Nephron progenitor cell (in vitro differentiated cells): ENCODE measurements at regions not wholly inside any gene's neighbourhood (a gene's known extent, or its start where the extent isn't known, plus 50 kb on each side); places are given as distances from the start of the nearest gene placed in this dataset.

Experiments used
- DNase-seq: peaks from one replicate; pipeline ENCODE4 v3.0.0; 2021
- H3K27ac Mint-ChIP-seq: 2 replicates; pipeline ENCODE4 v1.8.0; 2021; ENCODE audit warnings: mild to moderate bottlenecking, moderate library complexity, mixed read lengths
- H3K27me3 Mint-ChIP-seq: 2 replicates; pipeline ENCODE4 v1.8.0; 2021; ENCODE audit warnings: mild to moderate bottlenecking, low read depth, mixed read lengths; ENCODE audit not compliant: poor library complexity
- H3K36me3 Mint-ChIP-seq: 2 replicates; pipeline ENCODE4 v1.8.0; 2021; ENCODE audit warnings: low read depth, mixed read lengths
- H3K4me1 Mint-ChIP-seq: 2 replicates; pipeline ENCODE4 v1.8.0; 2021; ENCODE audit warnings: mixed read lengths
- H3K4me3 Mint-ChIP-seq: 2 replicates; pipeline ENCODE4 v1.8.0; 2021; ENCODE audit warnings: mild to moderate bottlenecking, moderate library complexity, mixed read lengths
- H3K9me3 Mint-ChIP-seq: 2 replicates; pipeline ENCODE4 v1.8.0; 2021; ENCODE audit warnings: mild to moderate bottlenecking, moderate library complexity, mixed read lengths
- CTCF ChIP-seq: fragments of 200-600 bp; sonication (generic); IDR thresholded peaks from 2 replicates; pipeline ENCODE4 v1.5.0; 2021; ENCODE audit warnings: antibody characterized with exemption

GRCh38 chr20:40307997-40308396 is 381.0 kb downstream of the MAFB start:
- Mint-ChIP-seq H3K4me1 (peaks cover 22% of the 10 kb centered on the region), H3K27ac (peak overlapping the region; percentile 58), H3K36me3 (no peaks in the 10 kb centered on the region), H3K4me3 (no peak overlapping the region), H3K9me3 (no peaks in the 10 kb centered on the region), H3K27me3 (peaks cover 3% of the 10 kb centered on the region)
- no peak for TF ChIP-seq CTCF
- DNase-seq = no peak

- TF ChIP-seq CTCF = no peak
- Mint-ChIP-seq H3K27ac (no peak overlapping the region), H3K4me3 (no peak overlapping the region), H3K27me3 (peaks cover 3% of the 10 kb centered on the region), H3K9me3 (no peaks in the 10 kb centered on the region), H3K4me1 (peaks cover 22% of the 10 kb centered on the region), H3K36me3 (no peaks in the 10 kb centered on the region)
- DNase-seq = no peak
Observed at GRCh38 chr20:40307268-40307667, 381.8 kb downstream of the MAFB start.

- peak overlapping the region; percentile 18 for H3K27ac Mint-ChIP-seq
- no peaks in the 10 kb centered on the region for H3K9me3 Mint-ChIP-seq
- DNase-seq = no peak
- H3K4me3 Mint-ChIP-seq = no peak overlapping the region
- no peak for TF ChIP-seq CTCF
- H3K27me3 Mint-ChIP-seq = peaks cover 2% of the 10 kb centered on the region
- H3K36me3 Mint-ChIP-seq = no peaks in the 10 kb centered on the region
- peaks cover 22% of the 10 kb centered on the region for H3K4me1 Mint-ChIP-seq
Observed at GRCh38 chr20:40305303-40305702, 383.7 kb downstream of the MAFB start.

- no peak overlapping the region for H3K27ac Mint-ChIP-seq
- no peaks in the 10 kb centered on the region for H3K36me3 Mint-ChIP-seq
- no peak for TF ChIP-seq CTCF
- peaks cover 22% of the 10 kb centered on the region for H3K4me1 Mint-ChIP-seq
- no peaks in the 10 kb centered on the region for H3K9me3 Mint-ChIP-seq
- H3K4me3 Mint-ChIP-seq = no peak overlapping the region
- DNase-seq = no peak
- H3K27me3 Mint-ChIP-seq = peaks cover 11% of the 10 kb centered on the region
Observed at GRCh38 chr20:40304119-40304613, 384.9 kb downstream of the MAFB start.

GRCh38 chr20:40294747-40295146 is 394.3 kb downstream of the MAFB start:
- Mint-ChIP-seq H3K9me3 (no peaks in the 10 kb centered on the region), H3K27ac (no peak overlapping the region), H3K4me3 (no peak overlapping the region), H3K36me3 (no peaks in the 10 kb centered on the region), H3K4me1 (peaks cover 29% of the 10 kb centered on the region), H3K27me3 (peaks cover 15% of the 10 kb centered on the region)
- DNase-seq = no peak
- no peak for TF ChIP-seq CTCF

GRCh38 chr20:40294175-40294574 is 394.9 kb downstream of the MAFB start:
- DNase-seq = no peak
- no peak for TF ChIP-seq CTCF
- H3K4me1 Mint-ChIP-seq = peaks cover 35% of the 10 kb centered on the region
- peak overlapping the region; percentile 54 for H3K27ac Mint-ChIP-seq
- H3K27me3 Mint-ChIP-seq = peaks cover 12% of the 10 kb centered on the region
- no peak overlapping the region for H3K4me3 Mint-ChIP-seq
- no peaks in the 10 kb centered on the region for H3K9me3 Mint-ChIP-seq
- no peaks in the 10 kb centered on the region for H3K36me3 Mint-ChIP-seq
